HEK293T (cell line): ENCODE measurements at regions not wholly inside any gene's neighbourhood (a gene's known extent, or its start where the extent isn't known, plus 50 kb on each side); places are given as distances from the start of the nearest gene placed in this dataset.

ENCODE experiments used
- CTCF ChIA-PET: fragments of 350-600 bp; formaldehyde crosslinking; extraction: SDS; loops from one replicate; lab custom pipeline; 2021; ENCODE audit warnings: antibody characterized with exemption, inconsistent platforms; lab: Yijun Ruan, JAX
- POLR2A ChIA-PET: fragments of 350-600 bp; formaldehyde crosslinking; extraction: SDS; loops from one replicate; lab custom pipeline; 2020; ENCODE audit warnings: antibody characterized with exemption, inconsistent platforms; lab: Yijun Ruan, JAX
- DNase-seq: peaks from one replicate; pipeline ENCODE4 v3.0.0; 2012; ENCODE audit warnings: mixed read lengths; ENCODE audit errors: extremely low spot score
- ARNT ChIP-seq: fragments of 450-650 bp; IDR thresholded peaks from 2 replicates; pipeline ENCODE4 v1.6.1; 2017; ENCODE audit warnings: mild to moderate bottlenecking
- BHLHE40 ChIP-seq: fragments of 450-650 bp; IDR thresholded peaks from 2 replicates; pipeline ENCODE4 v1.6.1; 2016; ENCODE audit warnings: mild to moderate bottlenecking, moderate library complexity, borderline replicate concordance
- CTBP1 ChIP-seq: fragments of 450-650 bp; IDR thresholded peaks from 2 replicates; pipeline ENCODE4 v1.6.1; 2016; ENCODE audit warnings: borderline replicate concordance
- ELF4 ChIP-seq: fragments of 450-650 bp; IDR thresholded peaks from 2 replicates; pipeline ENCODE4 v1.6.1; 2017; ENCODE audit warnings: antibody characterized with exemption
- FOXA1 ChIP-seq: fragments of 450-650 bp; IDR thresholded peaks from 2 replicates; pipeline ENCODE4 v1.6.1; 2016; ENCODE audit warnings: mild to moderate bottlenecking
- FOXK2 ChIP-seq: fragments of 450-650 bp; IDR thresholded peaks from 2 replicates; pipeline ENCODE4 v1.6.1; 2016; ENCODE audit warnings: mild to moderate bottlenecking
- FOXM1 ChIP-seq: fragments of 450-650 bp; IDR thresholded peaks from 2 replicates; pipeline ENCODE4 v1.6.1; 2017; ENCODE audit warnings: mild to moderate bottlenecking, borderline replicate concordance
- HDGF ChIP-seq: fragments of 450-650 bp; IDR thresholded peaks from 2 replicates; pipeline ENCODE4 v1.6.1; 2017; ENCODE audit warnings: antibody characterized with exemption, borderline replicate concordance
- L3MBTL2 ChIP-seq: fragments of 450-650 bp; conservative IDR thresholded peaks from 2 replicates; pipeline ENCODE4 v1.6.1; 2016; ENCODE audit warnings: mild to moderate bottlenecking
- LEF1 ChIP-seq: fragments of 450-650 bp; IDR thresholded peaks from 2 replicates; pipeline ENCODE4 v1.6.1; 2017; ENCODE audit warnings: mild to moderate bottlenecking, borderline replicate concordance
- NFRKB ChIP-seq: fragments of 450-650 bp; IDR thresholded peaks from 2 replicates; pipeline ENCODE4 v1.6.1; 2016; ENCODE audit warnings: mild to moderate bottlenecking, moderate library complexity
- PKNOX1 ChIP-seq: fragments of 450-650 bp; IDR thresholded peaks from 2 replicates; pipeline ENCODE4 v1.6.1; 2016
- SP1 ChIP-seq: fragments of 450-650 bp; IDR thresholded peaks from 2 replicates; pipeline ENCODE4 v1.6.1; 2017
- SUZ12 ChIP-seq: fragments of 450-650 bp; IDR thresholded peaks from 2 replicates; pipeline ENCODE4 v1.6.1; 2016; ENCODE audit warnings: mild to moderate bottlenecking
- TARDBP ChIP-seq: fragments of 450-650 bp; IDR thresholded peaks from 2 replicates; pipeline ENCODE4 v1.6.1; 2016
- ZNF384 ChIP-seq: fragments of 450-650 bp; IDR thresholded peaks from 2 replicates; pipeline ENCODE4 v1.6.1; 2016

- ChIA-PET POLR2A (no interaction called here), CTCF (no interaction called here)
- TF ChIP-seq FOXA1, result no peak
- no peak for TF ChIP-seq ELF4
- TF ChIP-seq ARNT, result no peak
- no peak for TF ChIP-seq HDGF
- no peak for TF ChIP-seq L3MBTL2
- DNase-seq, result no peak
Observed at GRCh38 chr4:136922066-136922465, 610.2 kb downstream of the PCDH18 start.

GRCh38 chr4:136920092-136920881 lies 612.0 kb downstream of the PCDH18 start:
- CTCF ChIA-PET, result no interaction called here
- POLR2A ChIA-PET, result no interaction called here
- no peak for DNase-seq
- TF ChIP-seq HDGF, result no peak
- TF ChIP-seq ARNT, result no peak
- TF ChIP-seq SP1, result no peak
- no peak for TF ChIP-seq CTBP1
- no peak for TF ChIP-seq FOXM1
- no peak for TF ChIP-seq BHLHE40
- TF ChIP-seq ZNF384, result no peak
- no peak for TF ChIP-seq TARDBP
- TF ChIP-seq L3MBTL2, result no peak
- TF ChIP-seq NFRKB, result no peak

GRCh38 chr4:136918772-136919171 lies 613.5 kb downstream of the PCDH18 start:
- CTCF ChIA-PET, result no interaction called here
- no peak for DNase-seq
- TF ChIP-seq HDGF (no peak), ARNT (no peak), NFRKB (no peak), ELF4 (no peak)
- POLR2A ChIA-PET, result no interaction called here

DNA sequence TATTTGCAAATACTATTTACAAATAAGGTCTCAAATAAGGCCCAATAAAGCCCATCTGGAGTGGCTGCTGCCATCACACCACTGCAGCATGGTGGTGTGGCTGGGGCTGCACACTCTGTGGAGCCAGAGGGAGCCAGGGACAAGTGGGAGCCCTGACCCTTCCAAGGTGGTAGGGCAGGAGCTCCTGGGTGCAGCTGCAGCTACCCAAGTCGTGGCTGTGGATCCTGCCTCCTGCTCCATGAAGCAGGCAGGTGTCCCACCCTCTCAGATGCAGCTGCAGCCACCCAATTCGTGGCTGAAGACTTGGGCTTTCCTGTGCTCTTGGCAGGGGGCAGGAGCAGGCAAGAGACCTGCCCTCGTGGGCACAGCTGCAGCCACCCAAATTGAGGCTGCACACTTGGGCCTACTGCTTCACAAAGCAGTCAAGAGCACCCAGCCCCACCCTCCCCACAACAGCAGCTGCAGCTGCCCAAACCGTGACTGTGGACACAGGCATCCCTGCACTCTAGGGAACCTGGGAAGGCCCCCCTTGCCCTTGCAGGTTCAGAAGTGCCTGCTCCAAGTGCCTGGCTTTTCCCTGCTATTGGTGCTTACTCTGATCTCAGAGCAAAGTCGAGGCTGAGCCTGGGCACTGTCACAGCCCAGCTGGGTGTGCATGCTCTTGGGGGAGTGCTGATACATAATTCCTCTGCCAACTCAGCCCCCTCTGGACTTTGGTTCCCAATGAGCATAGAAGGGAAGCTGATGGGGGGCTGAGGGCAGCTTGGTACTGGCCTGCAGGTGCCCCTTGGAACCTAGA lies 614.8 kb downstream of the PCDH18 start:
- DNase-seq, result no peak
- POLR2A ChIA-PET, result no interaction called here
- CTCF ChIA-PET, result no interaction called here
- TF ChIP-seq BHLHE40 (no peak), CTBP1 (no peak), ZNF384 (no peak), FOXK2 (no peak)

- no peak for TF ChIP-seq PKNOX1
- TF ChIP-seq FOXA1, result no peak
- no peak for TF ChIP-seq ZNF384
- no peak for TF ChIP-seq FOXM1
- TF ChIP-seq ELF4, result no peak
- TF ChIP-seq HDGF, result no peak
- no peak for TF ChIP-seq LEF1
- TF ChIP-seq TARDBP, result no peak
- no peak for TF ChIP-seq SP1
- no peak for TF ChIP-seq L3MBTL2
- TF ChIP-seq ARNT, result no peak
- no peak for TF ChIP-seq NFRKB
- TF ChIP-seq BHLHE40, result no peak
- TF ChIP-seq SUZ12, result no peak
- no peak for TF ChIP-seq CTBP1
- no peak for TF ChIP-seq FOXK2
- no peak for DNase-seq
- CTCF ChIA-PET, result no interaction called here
- POLR2A ChIA-PET, result no interaction called here
Observed at GRCh38 chr4:136909626-136910025, 622.7 kb downstream of the PCDH18 start.

GRCh38 chr4:136908122-136908521 lies 624.2 kb downstream of the PCDH18 start:
- DNase-seq, result no peak
- TF ChIP-seq ZNF384, result no peak
- ChIA-PET POLR2A (no interaction called here), CTCF (interaction anchor here (0.7 kb wide), 1 partner anchor 21 kb away, joined by 3 read pairs; no protein-coding TSS in a partner anchor)

- no peak for TF ChIP-seq BHLHE40
- TF ChIP-seq PKNOX1, result no peak
- TF ChIP-seq NFRKB, result no peak
- no peak for TF ChIP-seq ARNT
- TF ChIP-seq ZNF384, result no peak
- no peak for TF ChIP-seq ELF4
- no peak for TF ChIP-seq SUZ12
- no peak for TF ChIP-seq TARDBP
- TF ChIP-seq FOXM1, result no peak
- TF ChIP-seq LEF1, result no peak
- no peak for TF ChIP-seq CTBP1
- TF ChIP-seq FOXK2, result no peak
- no peak for TF ChIP-seq SP1
- no peak for DNase-seq
Observed at GRCh38 chr4:136900696-136901095, 631.6 kb downstream of the PCDH18 start.

More at GRCh38 chr4:136900696-136901095, 631.6 kb downstream of the PCDH18 start:
- CTCF ChIA-PET, result no interaction called here
- POLR2A ChIA-PET, result no interaction called here
